Suprapubic skin (tissue), 4 donors: ENCODE measurements at regions not wholly inside any gene's neighbourhood (a gene's known extent, or its start where the extent isn't known, plus 50 kb on each side); places are given as distances from the start of the nearest gene placed in this dataset.
"Not testable (repeated sequence)": the region's sequence is repeated elsewhere in the genome, so short reads cannot be mapped to it uniquely, and the experiment has no call there.

Experiments used
- DNase-seq, 2 donors: peaks; one replicate each; pipeline ENCODE4 v3.0.0-alpha.2; 2019; ENCODE audit warnings: low spot score in 2 of 2
- H3K27ac ChIP-seq: fragments of 200-600 bp; sonication (generic); one replicate; pipeline ENCODE4 v1.5.1; 2019
- H3K27me3 ChIP-seq: fragments of 200-600 bp; sonication (generic); one replicate; pipeline ENCODE4 v1.5.1; 2019
- H3K36me3 ChIP-seq: fragments of 200-600 bp; sonication (generic); one replicate; pipeline ENCODE4 v1.5.1; 2019
- H3K4me1 ChIP-seq: fragments of 200-600 bp; sonication (generic); one replicate; pipeline ENCODE4 v1.5.1; 2019
- H3K4me3 ChIP-seq: fragments of 200-600 bp; sonication (generic); one replicate; pipeline ENCODE4 v1.5.1; 2019; ENCODE audit warnings: mild to moderate bottlenecking
- H3K9me3 ChIP-seq: fragments of 200-600 bp; sonication (generic); one replicate; pipeline ENCODE4 v1.5.1; 2019
- CTCF ChIP-seq, 2 donors: fragments of 200-600 bp in 1 of 2; fragments of 450-650 bp in 1 of 2; sonication (generic) in 1 of 2; IDR thresholded peaks; one replicate each; pipeline ENCODE4 v1.5.1; 2016 to 2019; ENCODE audit warnings: antibody characterized with exemption in 2 of 2, mild to moderate bottlenecking in 1 of 2, moderate library complexity in 1 of 2
- EP300 ChIP-seq: sonication (generic); formaldehyde crosslinking; IDR thresholded peaks from one replicate; pipeline ENCODE4 v1.6.1; 2017; ENCODE audit warnings: antibody characterized with exemption
- POLR2A ChIP-seq, 2 donors: fragments of 450-650 bp; IDR thresholded peaks; one replicate each; pipeline ENCODE4 v1.6.1; 2017; ENCODE audit warnings: antibody characterized with exemption in 2 of 2, mild to moderate bottlenecking in 2 of 2, moderate library complexity in 2 of 2
- POLR2AphosphoS5 ChIP-seq, 3 donors: sonication (generic); formaldehyde crosslinking; IDR thresholded peaks; one replicate each; pipeline ENCODE4 v1.6.1; 2017; ENCODE audit warnings: antibody characterized with exemption in 3 of 3
- WGBS: methylation state at CpG from one replicate; pipeline ENCODE4 v1.1.5; 2018; 5-methylcytosine and 5-hydroxymethylcytosine counted together

- H3K27me3 ChIP-seq = no peaks in the 10 kb centered on the region
- no peak for TF ChIP-seq POLR2AphosphoS5 (IDR thresholded peaks at IDR 0.05)
- no peak for TF ChIP-seq POLR2A (IDR thresholded peaks at IDR 0.05)
- no peak for TF ChIP-seq CTCF (IDR thresholded peaks at IDR 0.05)
- TF ChIP-seq EP300 = no peak
- H3K4me1 ChIP-seq = no peaks in the 10 kb centered on the region
- no peak overlapping the region for H3K27ac ChIP-seq
- no peaks in the 10 kb centered on the region for H3K36me3 ChIP-seq
- DNase-seq = no peak
- no peaks in the 10 kb centered on the region for H3K9me3 ChIP-seq
- H3K4me3 ChIP-seq = no peak overlapping the region
- no CpG with 5 or more reads among the region's 2 CpGs for WGBS
These were observed 218.6 kb upstream of the TSPY4 start for GRCh38 chrY:9118704-9119103.

DNA sequence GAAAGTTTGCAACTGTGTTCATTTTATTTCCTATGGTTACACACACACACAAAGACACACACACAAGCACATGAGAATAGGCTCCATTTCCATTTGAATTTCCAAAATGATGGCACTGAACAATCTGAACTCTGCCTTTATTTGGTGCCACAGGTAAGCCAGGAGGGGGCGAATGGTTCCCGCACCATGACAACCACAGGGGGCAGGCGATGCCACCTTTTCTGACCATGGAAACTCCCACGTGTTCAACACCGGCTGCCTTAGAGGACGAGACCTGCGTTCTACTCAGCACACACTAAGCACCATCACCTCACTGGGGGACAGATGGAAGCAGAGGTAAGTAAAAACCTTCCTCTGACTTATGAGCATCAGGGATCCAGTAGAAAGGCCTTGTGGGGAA is 212.6 kb upstream of the TSPY4 start:
- no peaks in the 10 kb centered on the region for H3K36me3 ChIP-seq
- H3K9me3 ChIP-seq = no peaks in the 10 kb centered on the region
- H3K4me1 ChIP-seq = no peaks in the 10 kb centered on the region
- TF ChIP-seq POLR2A (IDR thresholded peaks at IDR 0.05) = no peak
- no peak for TF ChIP-seq CTCF (IDR thresholded peaks at IDR 0.05)
- no peak for TF ChIP-seq EP300
- no peak for TF ChIP-seq POLR2AphosphoS5 (IDR thresholded peaks at IDR 0.05)
- H3K4me3 ChIP-seq = no peak overlapping the region
- no peaks in the 10 kb centered on the region for H3K27me3 ChIP-seq
- H3K27ac ChIP-seq = no peak overlapping the region
- WGBS = no CpG with 5 or more reads among the region's 7 CpGs
- no peak for DNase-seq

- Histone ChIP-seq H3K27ac (no peak overlapping the region), H3K36me3 (no peaks in the 10 kb centered on the region), H3K27me3 (no peaks in the 10 kb centered on the region), H3K4me3 (no peak overlapping the region), H3K9me3 (no peaks in the 10 kb centered on the region), H3K4me1 (no peaks in the 10 kb centered on the region)
- no CpG with 5 or more reads among the region's 1 CpG for WGBS
- TF ChIP-seq EP300 (no peak), POLR2A (IDR thresholded peaks at IDR 0.05) (no peak), POLR2AphosphoS5 (IDR thresholded peaks at IDR 0.05) (no peak), CTCF (IDR thresholded peaks at IDR 0.05) (no peak)
- DNase-seq = no peak
These were observed 210.7 kb upstream of the TSPY4 start for GRCh38 chrY:9126545-9126944.

GRCh38 chrY:9143366-9143765 is 193.9 kb upstream of the TSPY4 start:
- not testable (repeated sequence) for H3K4me3 ChIP-seq, H3K27ac ChIP-seq, H3K36me3 ChIP-seq, DNase-seq, H3K27me3 ChIP-seq, H3K9me3 ChIP-seq, H3K4me1 ChIP-seq
- WGBS = no CpG with 5 or more reads among the region's 4 CpGs

GRCh38 chrY:9154552-9154951 is 182.7 kb upstream of the TSPY4 start:
- not testable (repeated sequence) for H3K4me3 ChIP-seq, DNase-seq, H3K9me3 ChIP-seq, H3K27me3 ChIP-seq, H3K4me1 ChIP-seq, H3K36me3 ChIP-seq, H3K27ac ChIP-seq

GRCh38 chrY:9155721-9156120 is 181.5 kb upstream of the TSPY4 start:
- H3K4me3 ChIP-seq = no peak overlapping the region
- no CpG with 5 or more reads among the region's 4 CpGs for WGBS
- H3K4me1 ChIP-seq = no peaks in the 10 kb centered on the region
- no peaks in the 10 kb centered on the region for H3K36me3 ChIP-seq
- no peak for DNase-seq
- no peaks in the 10 kb centered on the region for H3K9me3 ChIP-seq
- TF ChIP-seq POLR2AphosphoS5 (IDR thresholded peaks at IDR 0.05) = no peak
- no peak for TF ChIP-seq CTCF (IDR thresholded peaks at IDR 0.05)
- TF ChIP-seq POLR2A (IDR thresholded peaks at IDR 0.05) = no peak
- no peak for TF ChIP-seq EP300
- H3K27me3 ChIP-seq = no peaks in the 10 kb centered on the region
- H3K27ac ChIP-seq = no peak overlapping the region
